Ovary (tissue), 7 donors: ENCODE measurements at regions not wholly inside any gene's neighbourhood (a gene's known extent, or its start where the extent isn't known, plus 50 kb on each side); places are given as distances from the start of the nearest gene placed in this dataset.

Source experiments
- DNase-seq, 5 donors: peaks; one replicate each; pipeline ENCODE4 v3.0.0-alpha.2; 2019 to 2020
- H3K27ac ChIP-seq, 2 donors: fragments of 200-600 bp; one replicate each; pipeline versions ENCODE4 v1.5.1 to v1.8.0; 2019 to 2022
- H3K27me3 ChIP-seq: fragments of 200-600 bp; one replicate; pipeline ENCODE4 v1.8.0; 2022
- H3K36me3 ChIP-seq: fragments of 200-600 bp; sonication (generic); one replicate; pipeline ENCODE4 v1.5.1; 2019
- H3K4me1 ChIP-seq: one replicate; pipeline ENCODE4 v1.8.1; 2013; ENCODE audit warnings: mild to moderate bottlenecking, moderate library complexity; ENCODE audit not compliant: insufficient read depth
- H3K4me3 ChIP-seq: fragments of 200-600 bp; sonication (generic); one replicate; pipeline ENCODE4 v1.5.1; 2017
- H3K9me3 ChIP-seq, 2 donors: fragments of 200-600 bp in 1 of 2; sonication (generic) in 1 of 2; one replicate each; pipeline versions ENCODE4 v1.5.1 to v1.8.1; 2013 to 2019; ENCODE audit warnings: mild to moderate bottlenecking in 1 of 2, moderate library complexity in 1 of 2
- EP300 ChIP-seq: sonication (generic); formaldehyde crosslinking; IDR thresholded peaks from one replicate; pipeline ENCODE4 v1.6.1; 2017; ENCODE audit warnings: antibody characterized with exemption
- POLR2A ChIP-seq: fragments of 450-650 bp; IDR thresholded peaks from one replicate; pipeline ENCODE4 v1.6.1; 2017; ENCODE audit warnings: antibody characterized with exemption, mild to moderate bottlenecking, moderate library complexity
- WGBS, 3 donors: extraction: QIAGEN DNeasy Blood & Tissue Kit in 1 of 3; methylation state at CpG; one replicate each; pipeline versions ENCODE4 v1.1.5 to v1.1.7; 2013 to 2017; 5-methylcytosine and 5-hydroxymethylcytosine counted together
- intact Hi-C, 4 donors: fragments of 100-400 bp; cut with DNase I; formaldehyde crosslinking; loops; one replicate each; pipeline versions ENCODE4 v1.11.0 to v1.15.1; 2022 to 2023
- TF ChIP-seq, protein P1 (sequence below), 3 donors: fragments of 450-650 bp in 2 of 3; fragments of 200-600 bp in 1 of 3; IDR thresholded peaks; one replicate each; pipeline versions ENCODE4 v1.5.1 to v1.8.0; 2016 to 2022; ENCODE audit warnings: antibody characterized with exemption in 3 of 3, mild to moderate bottlenecking in 1 of 3
- donor health status: DM: no; HTN: no; CAD: no; lungs with moderate emphysema.
- donor health status: DM: no; HTN: no; CAD: no.
- donor health status: Bipolar disorder and iron deficiency.
- donor health status: DM: no; HTN: no; CAD: no.
- donor health status: DM: yes; HTN: yes; CAD: no.

DNA sequence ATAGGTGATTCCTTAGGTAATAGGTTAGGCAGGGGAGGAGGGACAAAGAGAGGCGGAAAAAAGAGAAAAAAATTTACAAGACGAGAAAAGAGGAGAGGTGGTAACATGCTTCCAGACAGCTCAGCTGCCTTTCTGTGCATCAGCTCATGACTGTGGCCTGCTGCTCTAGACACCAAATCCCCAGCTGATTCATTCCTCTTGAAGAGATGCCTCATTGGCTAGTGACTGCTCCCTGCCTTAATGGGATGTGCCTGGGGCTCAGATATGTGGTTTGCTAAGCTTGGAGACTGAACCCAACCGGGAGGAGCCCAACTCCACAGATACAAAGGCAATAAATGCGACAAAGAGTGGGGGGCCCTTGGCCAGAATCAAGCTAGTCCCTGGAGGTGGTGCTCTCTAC lies 105.9 kb upstream of the FAM20A start:
- no peaks in the 10 kb centered on the region for H3K9me3 ChIP-seq
- intact Hi-C loops, result no loop called here
- peaks cover 6% of the 10 kb centered on the region for H3K4me1 ChIP-seq
- 69 to 87% (median 78%) methylated on average over 4 of the region's 4 CpGs for WGBS, 3 donors
- H3K27me3 ChIP-seq, result no peaks in the 10 kb centered on the region
- no peak overlapping the region for H3K4me3 ChIP-seq
- no peaks in the 10 kb centered on the region for H3K36me3 ChIP-seq
- peak overlapping the region in 1 of 2 donors; percentile 8 for H3K27ac ChIP-seq
- TF ChIP-seq POLR2A (no peak), EP300 (no peak)
- TF ChIP-seq, protein P1, sequence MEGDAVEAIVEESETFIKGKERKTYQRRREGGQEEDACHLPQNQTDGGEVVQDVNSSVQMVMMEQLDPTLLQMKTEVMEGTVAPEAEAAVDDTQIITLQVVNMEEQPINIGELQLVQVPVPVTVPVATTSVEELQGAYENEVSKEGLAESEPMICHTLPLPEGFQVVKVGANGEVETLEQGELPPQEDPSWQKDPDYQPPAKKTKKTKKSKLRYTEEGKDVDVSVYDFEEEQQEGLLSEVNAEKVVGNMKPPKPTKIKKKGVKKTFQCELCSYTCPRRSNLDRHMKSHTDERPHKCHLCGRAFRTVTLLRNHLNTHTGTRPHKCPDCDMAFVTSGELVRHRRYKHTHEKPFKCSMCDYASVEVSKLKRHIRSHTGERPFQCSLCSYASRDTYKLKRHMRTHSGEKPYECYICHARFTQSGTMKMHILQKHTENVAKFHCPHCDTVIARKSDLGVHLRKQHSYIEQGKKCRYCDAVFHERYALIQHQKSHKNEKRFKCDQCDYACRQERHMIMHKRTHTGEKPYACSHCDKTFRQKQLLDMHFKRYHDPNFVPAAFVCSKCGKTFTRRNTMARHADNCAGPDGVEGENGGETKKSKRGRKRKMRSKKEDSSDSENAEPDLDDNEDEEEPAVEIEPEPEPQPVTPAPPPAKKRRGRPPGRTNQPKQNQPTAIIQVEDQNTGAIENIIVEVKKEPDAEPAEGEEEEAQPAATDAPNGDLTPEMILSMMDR (IDR thresholded peaks at IDR 0.05), result no peak
- DNase-seq, result no peak

GRCh38 chr17:68706356-68706920 lies 105.3 kb upstream of the FAM20A start:
- intact Hi-C loops, result no loop called here
- H3K27ac ChIP-seq, result no peak overlapping the region
- peaks cover 6% of the 10 kb centered on the region for H3K4me1 ChIP-seq
- H3K36me3 ChIP-seq, result no peaks in the 10 kb centered on the region
- DNase-seq, result no peak
- H3K9me3 ChIP-seq, result no peaks in the 10 kb centered on the region
- 56 to 76% (median 64%) methylated on average over 5 of the region's 5 CpGs for WGBS, 3 donors
- TF ChIP-seq POLR2A, result no peak
- TF ChIP-seq, protein P1 (IDR thresholded peaks at IDR 0.05), result no peak
- no peak for TF ChIP-seq EP300
- H3K4me3 ChIP-seq, result no peak overlapping the region
- H3K27me3 ChIP-seq, result no peaks in the 10 kb centered on the region

DNA sequence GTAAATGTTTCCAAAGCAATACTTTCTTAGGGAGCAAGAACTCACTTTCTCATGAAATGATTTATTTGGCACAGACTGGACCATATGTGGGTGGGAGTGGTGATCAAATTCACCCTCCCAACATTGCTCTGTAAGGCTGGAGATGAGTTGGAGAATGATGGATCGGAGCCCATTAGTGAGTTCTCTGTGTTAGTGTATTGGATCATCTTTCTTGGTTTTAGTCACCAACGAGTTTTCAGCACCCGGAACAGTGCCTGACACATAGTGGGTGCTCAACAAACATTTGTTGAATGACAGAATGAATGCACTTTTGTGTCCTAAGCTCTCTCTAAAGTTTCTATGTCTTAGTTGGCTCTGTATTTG lies 104.5 kb upstream of the FAM20A start:
- WGBS, 3 donors, result 46 to 60% (median 58%) methylated on average over 3 of the region's 3 CpGs
- no peaks in the 10 kb centered on the region for H3K27me3 ChIP-seq
- H3K9me3 ChIP-seq, result no peaks in the 10 kb centered on the region
- H3K36me3 ChIP-seq, result no peaks in the 10 kb centered on the region
- H3K4me3 ChIP-seq, result no peak overlapping the region
- no peak for DNase-seq
- H3K27ac ChIP-seq, result no peak overlapping the region
- TF ChIP-seq, protein P1 (IDR thresholded peaks at IDR 0.05), result no peak
- TF ChIP-seq POLR2A, result no peak
- no peak for TF ChIP-seq EP300
- H3K4me1 ChIP-seq, result peaks cover 5% of the 10 kb centered on the region
- intact Hi-C loops, result no loop called here

- WGBS, 3 donors, result 12 to 21% (median 18%) methylated on average over 11 of the region's 11 CpGs
- Histone ChIP-seq H3K27me3 (no peaks in the 10 kb centered on the region), H3K27ac (no peak overlapping the region), H3K36me3 (no peaks in the 10 kb centered on the region), H3K4me1 (peaks cover 5% of the 10 kb centered on the region), H3K4me3 (no peak overlapping the region), H3K9me3 (no peaks in the 10 kb centered on the region)
- intact Hi-C loops, result no loop called here
- TF ChIP-seq EP300 (no peak), POLR2A (no peak)
- TF ChIP-seq, protein P1 (IDR thresholded peaks at IDR 0.05), result no peak
- DNase-seq, result no peak
Measured at GRCh38 chr17:68704871-68705713, 103.9 kb upstream of the FAM20A start.
